ENCODE measurements at regions not wholly inside any gene's neighbourhood (a gene's known extent, or its start where the extent isn't known, plus 50 kb on each side); places are given as distances from the start of the nearest gene placed in this dataset.

- ChIA-PET POLR2A (no interaction called here), CTCF (no interaction called here)
Measured at GRCh38 chr20:40254023-40254772, 434.8 kb downstream of the MAFB start.

GRCh38 chr20:40251284-40251932 is 437.6 kb downstream of the MAFB start:
- POLR2A ChIA-PET, result no interaction called here
- CTCF ChIA-PET, result no interaction called here

- ChIA-PET CTCF (no interaction called here), POLR2A (no interaction called here)
Measured at GRCh38 chr20:40249805-40250204, 439.2 kb downstream of the MAFB start.

- POLR2A ChIA-PET, result no interaction called here
- CTCF ChIA-PET, result no interaction called here
Measured at GRCh38 chr20:40245829-40246228, 443.2 kb downstream of the MAFB start.

GRCh38 chr20:40244286-40244685 is 444.8 kb downstream of the MAFB start:
- ChIA-PET POLR2A (no interaction called here), CTCF (no interaction called here)

GRCh38 chr20:40241596-40242343 is 447.3 kb downstream of the MAFB start:
- CTCF ChIA-PET, result no interaction called here
- POLR2A ChIA-PET, result no interaction called here

- POLR2A ChIA-PET, result no interaction called here
Measured at GRCh38 chr20:40238511-40238910, 450.5 kb downstream of the MAFB start.

GRCh38 chr20:40234593-40234992 is 454.4 kb downstream of the MAFB start:
- ChIA-PET CTCF (no interaction called here), POLR2A (no interaction called here)

More at GRCh38 chr20:40238511-40238910, 450.5 kb downstream of the MAFB start:
- CTCF ChIA-PET, result no interaction called here

- CTCF ChIA-PET, result no interaction called here
- POLR2A ChIA-PET, result no interaction called here
Measured at GRCh38 chr20:40233406-40233805, 455.6 kb downstream of the MAFB start.

- ChIA-PET CTCF (no interaction called here), POLR2A (no interaction called here)
Measured at GRCh38 chr20:40232756-40233155, 456.3 kb downstream of the MAFB start.

- CTCF ChIA-PET, result no interaction called here
Measured at GRCh38 chr20:40232273-40232672, 456.8 kb downstream of the MAFB start.

GRCh38 chr20:40230486-40230885 is 458.6 kb downstream of the MAFB start:
- ChIA-PET CTCF (no interaction called here), POLR2A (no interaction called here)

More at GRCh38 chr20:40232273-40232672, 456.8 kb downstream of the MAFB start:
- POLR2A ChIA-PET, result no interaction called here

- ChIA-PET POLR2A (no interaction called here), CTCF (no interaction called here)
Measured at GRCh38 chr20:40225596-40225995, 463.4 kb downstream of the MAFB start.

- ChIA-PET POLR2A (no interaction called here), CTCF (no interaction called here)
Measured at GRCh38 chr20:40223810-40224209, 465.2 kb downstream of the MAFB start.

- ChIA-PET POLR2A (no interaction called here), CTCF (no interaction called here)
Measured at GRCh38 chr20:40218971-40219370, 470.1 kb downstream of the MAFB start.

- CTCF ChIA-PET, result no interaction called here
- POLR2A ChIA-PET, result no interaction called here
Measured at GRCh38 chr20:40218316-40218969, 470.6 kb downstream of the MAFB start.

- CTCF ChIA-PET, result no interaction called here
Measured at GRCh38 chr20:40207655-40208054, 481.4 kb downstream of the MAFB start.

GRCh38 chr20:40205971-40206370 is 483.1 kb downstream of the MAFB start:
- ChIA-PET POLR2A (no interaction called here), CTCF (no interaction called here)

More at GRCh38 chr20:40207655-40208054, 481.4 kb downstream of the MAFB start:
- POLR2A ChIA-PET, result no interaction called here

GRCh38 chr20:40203032-40203431 is 486.0 kb downstream of the MAFB start:
- POLR2A ChIA-PET, result no interaction called here
- CTCF ChIA-PET, result no interaction called here

GRCh38 chr20:40197691-40198090 is 491.3 kb downstream of the MAFB start:
- CTCF ChIA-PET, result no interaction called here
- POLR2A ChIA-PET, result no interaction called here
